ENCODE measurements at regions not wholly inside any gene's neighbourhood (a gene's known extent, or its start where the extent isn't known, plus 50 kb on each side); places are given as distances from the start of the nearest gene placed in this dataset.

DNA sequence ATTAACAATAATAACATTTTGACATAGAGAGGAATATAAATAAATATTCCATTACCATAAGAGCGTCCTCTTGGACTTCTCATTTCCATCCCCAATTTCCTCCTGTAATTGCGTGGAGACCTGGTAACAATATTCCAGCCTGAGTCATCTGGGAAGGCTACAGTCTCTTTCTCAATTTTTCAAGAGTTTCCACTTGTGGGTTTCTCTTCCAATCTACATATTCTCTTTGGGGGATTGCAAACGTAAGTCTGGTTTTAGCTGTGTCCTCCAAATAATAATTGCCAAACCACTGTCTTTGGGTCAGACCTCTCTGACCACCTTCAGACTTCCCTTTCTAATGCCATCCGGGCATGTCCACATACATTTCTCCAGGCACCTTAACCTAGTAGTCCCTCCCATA, 124.5 kb upstream of the USP24 start:
- 0 out of 2 replicates have a peak, but pooled peaks cover 5% of the 10 kb centered on the region for H3K4me1 Mint-ChIP-seq (ENCODE audit: low read depth)
- no peaks in the 10 kb centered on the region for H3K36me3 Mint-ChIP-seq (ENCODE audit: low read depth)
- DNase-seq, result no peak
- no peak overlapping the region for H3K27ac Mint-ChIP-seq
- TF ChIP-seq, protein P1, sequence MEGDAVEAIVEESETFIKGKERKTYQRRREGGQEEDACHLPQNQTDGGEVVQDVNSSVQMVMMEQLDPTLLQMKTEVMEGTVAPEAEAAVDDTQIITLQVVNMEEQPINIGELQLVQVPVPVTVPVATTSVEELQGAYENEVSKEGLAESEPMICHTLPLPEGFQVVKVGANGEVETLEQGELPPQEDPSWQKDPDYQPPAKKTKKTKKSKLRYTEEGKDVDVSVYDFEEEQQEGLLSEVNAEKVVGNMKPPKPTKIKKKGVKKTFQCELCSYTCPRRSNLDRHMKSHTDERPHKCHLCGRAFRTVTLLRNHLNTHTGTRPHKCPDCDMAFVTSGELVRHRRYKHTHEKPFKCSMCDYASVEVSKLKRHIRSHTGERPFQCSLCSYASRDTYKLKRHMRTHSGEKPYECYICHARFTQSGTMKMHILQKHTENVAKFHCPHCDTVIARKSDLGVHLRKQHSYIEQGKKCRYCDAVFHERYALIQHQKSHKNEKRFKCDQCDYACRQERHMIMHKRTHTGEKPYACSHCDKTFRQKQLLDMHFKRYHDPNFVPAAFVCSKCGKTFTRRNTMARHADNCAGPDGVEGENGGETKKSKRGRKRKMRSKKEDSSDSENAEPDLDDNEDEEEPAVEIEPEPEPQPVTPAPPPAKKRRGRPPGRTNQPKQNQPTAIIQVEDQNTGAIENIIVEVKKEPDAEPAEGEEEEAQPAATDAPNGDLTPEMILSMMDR (IDR thresholded peaks at IDR 0.05), result no peak
- no peaks in the 10 kb centered on the region for H3K9me3 Mint-ChIP-seq
- H3K4me3 Mint-ChIP-seq, result no peak overlapping the region
- H3K27me3 Mint-ChIP-seq (ENCODE audit: insufficient read depth), result no peaks in the 10 kb centered on the region

DNA sequence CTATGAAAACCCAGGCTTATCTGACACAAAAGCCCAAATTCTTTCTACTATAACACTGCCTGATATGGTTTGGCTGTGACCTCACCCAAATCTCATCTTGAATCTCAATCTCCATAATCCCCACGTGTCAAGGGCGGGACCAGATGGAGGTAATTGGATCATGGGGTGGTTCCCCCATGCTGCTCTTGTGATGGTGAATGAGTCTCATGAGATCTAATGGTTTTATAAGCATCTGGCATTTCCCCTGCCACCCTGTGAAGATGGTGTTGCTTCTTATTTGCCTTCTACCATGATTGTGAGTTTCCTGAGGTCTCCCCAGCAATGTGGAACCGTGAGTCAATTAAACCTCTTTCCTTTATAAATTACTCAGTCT, 123.3 kb upstream of the USP24 start:
- no peak overlapping the region for H3K4me3 Mint-ChIP-seq
- no peak for DNase-seq
- peaks cover 1% of the 10 kb centered on the region; the same call in 1 of the 2 replicates for H3K27me3 Mint-ChIP-seq (ENCODE audit: insufficient read depth)
- H3K4me1 Mint-ChIP-seq (ENCODE audit: low read depth), result peaks cover 12% of the 10 kb centered on the region; the same call in 1 of the 2 replicates
- H3K27ac Mint-ChIP-seq, result no peak overlapping the region
- H3K36me3 Mint-ChIP-seq (ENCODE audit: low read depth), result no peaks in the 10 kb centered on the region
- no peaks in the 10 kb centered on the region for H3K9me3 Mint-ChIP-seq
- TF ChIP-seq, protein P1 (IDR thresholded peaks at IDR 0.05), result peak; percentile 23; the same call in 1 of the 2 replicates

DNA sequence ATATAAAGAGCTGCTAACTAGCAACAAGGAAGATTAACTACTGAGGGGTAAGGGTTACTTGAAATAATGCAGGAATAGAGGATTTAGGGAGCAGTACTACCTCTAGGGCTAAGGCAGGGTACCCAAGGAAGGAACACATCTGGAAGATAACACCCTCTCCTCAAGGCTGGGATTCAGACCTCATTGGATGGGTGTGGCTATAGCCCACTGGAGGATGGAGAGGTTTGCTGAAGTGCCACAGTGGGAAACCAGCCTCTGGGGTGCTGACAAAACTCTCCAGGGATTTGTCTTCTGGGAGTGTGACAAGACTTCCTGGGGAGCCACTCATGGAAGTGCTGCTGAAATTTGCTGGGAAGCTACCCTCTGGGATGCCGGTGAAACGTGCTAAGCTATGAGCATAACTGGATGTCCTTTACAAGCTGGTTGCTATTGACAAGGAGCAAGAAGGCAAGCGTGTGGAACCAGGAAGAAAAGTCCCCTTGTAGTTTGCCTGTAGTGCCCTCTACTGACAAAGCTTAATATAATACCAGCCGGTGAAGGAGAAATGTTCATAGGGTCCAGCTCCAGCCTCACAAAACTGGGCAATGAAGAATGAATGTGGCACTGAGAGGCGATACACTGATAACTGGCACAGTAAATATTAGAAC, 122.8 kb upstream of the USP24 start:
- Mint-ChIP-seq H3K27ac (no peak overlapping the region), H3K36me3 (ENCODE audit: low read depth) (no peaks in the 10 kb centered on the region), H3K27me3 (ENCODE audit: insufficient read depth) (peaks cover 3% of the 10 kb centered on the region; the same call in 1 of the 2 replicates), H3K4me3 (no peak overlapping the region), H3K4me1 (ENCODE audit: low read depth) (peaks cover 12% of the 10 kb centered on the region; the same call in 1 of the 2 replicates), H3K9me3 (no peaks in the 10 kb centered on the region)
- DNase-seq, result peak; percentile 73
- TF ChIP-seq, protein P1 (IDR thresholded peaks at IDR 0.05), result peak; percentile 83

DNA sequence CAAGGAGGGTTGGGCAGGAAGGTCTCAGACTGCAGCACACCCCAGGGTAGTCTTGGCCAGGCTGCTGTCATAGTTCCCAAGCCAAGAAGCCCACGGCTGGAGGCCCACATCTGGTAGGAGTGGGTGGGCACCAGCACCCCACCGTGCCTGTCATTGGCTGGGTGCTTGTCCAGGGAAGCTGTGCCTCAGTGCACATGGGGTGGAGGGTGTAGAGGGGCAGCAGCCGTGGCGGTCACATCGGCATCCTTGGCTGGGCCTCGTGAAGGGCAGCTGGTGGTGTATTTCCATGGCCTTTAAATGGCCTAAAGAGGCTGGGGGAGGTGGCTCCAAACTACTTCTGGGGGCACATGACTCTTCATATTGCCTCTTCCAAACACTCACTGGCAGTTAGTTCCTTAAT, 119.6 kb upstream of the USP24 start:
- H3K27ac Mint-ChIP-seq, result no peak overlapping the region
- H3K36me3 Mint-ChIP-seq (ENCODE audit: low read depth), result no peaks in the 10 kb centered on the region
- peaks cover 12% of the 10 kb centered on the region; the same call in 1 of the 2 replicates for H3K4me1 Mint-ChIP-seq (ENCODE audit: low read depth)
- H3K9me3 Mint-ChIP-seq, result no peaks in the 10 kb centered on the region
- peaks cover 3% of the 10 kb centered on the region; the same call in 1 of the 2 replicates for H3K27me3 Mint-ChIP-seq (ENCODE audit: insufficient read depth)
- no peak overlapping the region for H3K4me3 Mint-ChIP-seq
- DNase-seq, result no peak
- TF ChIP-seq, protein P1 (IDR thresholded peaks at IDR 0.05), result no peak

DNA sequence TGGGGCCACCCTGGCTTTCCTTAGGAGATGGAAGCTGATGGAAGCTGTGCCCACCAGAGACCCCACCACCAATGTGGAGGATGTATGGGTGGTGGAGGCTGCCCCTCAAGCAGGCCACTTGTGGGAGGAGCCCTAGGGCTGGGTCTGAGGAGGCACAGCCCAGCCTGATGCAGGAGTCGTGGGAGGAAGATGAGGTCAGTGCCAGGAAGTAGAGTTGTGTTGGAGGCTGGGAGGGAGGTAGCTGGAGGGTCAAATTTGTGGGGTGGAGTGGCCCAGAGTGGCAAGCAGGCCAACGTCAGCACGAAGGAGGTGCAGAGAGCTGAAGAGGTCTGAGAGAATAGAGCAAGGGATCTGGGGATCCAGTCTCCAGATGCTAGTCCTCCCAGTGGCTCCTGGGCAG, 119.0 kb upstream of the USP24 start:
- H3K9me3 Mint-ChIP-seq, result no peaks in the 10 kb centered on the region
- peaks cover 3% of the 10 kb centered on the region; the same call in 1 of the 2 replicates for H3K27me3 Mint-ChIP-seq (ENCODE audit: insufficient read depth)
- DNase-seq, result no peak
- TF ChIP-seq, protein P1 (IDR thresholded peaks at IDR 0.05), result no peak
- no peak overlapping the region for H3K4me3 Mint-ChIP-seq
- no peaks in the 10 kb centered on the region for H3K36me3 Mint-ChIP-seq (ENCODE audit: low read depth)
- peaks cover 14% of the 10 kb centered on the region for H3K4me1 Mint-ChIP-seq (ENCODE audit: low read depth)
- H3K27ac Mint-ChIP-seq, result no peak overlapping the region
